ENCODE measurements at regions not wholly inside any gene's neighbourhood (a gene's known extent, or its start where the extent isn't known, plus 50 kb on each side); places are given as distances from the start of the nearest gene placed in this dataset.

DNA sequence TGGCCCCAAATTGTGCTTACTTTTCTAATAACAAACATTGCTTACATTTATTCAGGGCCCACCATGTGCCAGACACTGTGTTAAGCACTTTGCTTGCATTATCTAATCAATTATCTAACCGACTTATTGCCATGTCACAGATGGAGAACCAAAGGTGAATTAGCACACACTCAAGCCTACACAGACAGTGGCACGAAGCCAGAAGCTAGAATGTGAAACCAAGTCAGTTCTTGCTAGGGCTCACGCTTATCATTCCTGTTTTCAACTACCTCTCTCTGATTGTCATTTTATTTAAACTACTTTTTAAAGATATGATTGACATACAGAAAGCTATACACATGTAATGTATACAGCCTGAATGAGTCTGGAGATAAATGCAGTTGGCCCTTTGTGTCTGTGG, 215.7 kb upstream of the CFAP20DC start:
- Histone ChIP-seq H3K4me3 (ENCODE audit: insufficient read depth, low read depth, low read length, poor library complexity, severe bottlenecking) (no peak overlapping the region), H3K27ac (ENCODE audit: insufficient read depth, low read length, poor library complexity, severe bottlenecking) (no peak overlapping the region), H3K9me3 (ENCODE audit: control insufficient read depth, low read length) (no peaks in the 10 kb centered on the region), H3K27me3 (replicated peaks; ENCODE audit: control insufficient read depth, insufficient read depth, low read length, poor library complexity, severe bottlenecking) (no peaks in the 10 kb centered on the region), H3K36me3 (ENCODE audit: control insufficient read depth, insufficient read depth, low read length) (no peaks in the 10 kb centered on the region), H3K4me1 (ENCODE audit: control insufficient read depth, insufficient read depth, low read length, poor library complexity, severe bottlenecking) (no peaks in the 10 kb centered on the region)
- DNase-seq, result no peak

DNA sequence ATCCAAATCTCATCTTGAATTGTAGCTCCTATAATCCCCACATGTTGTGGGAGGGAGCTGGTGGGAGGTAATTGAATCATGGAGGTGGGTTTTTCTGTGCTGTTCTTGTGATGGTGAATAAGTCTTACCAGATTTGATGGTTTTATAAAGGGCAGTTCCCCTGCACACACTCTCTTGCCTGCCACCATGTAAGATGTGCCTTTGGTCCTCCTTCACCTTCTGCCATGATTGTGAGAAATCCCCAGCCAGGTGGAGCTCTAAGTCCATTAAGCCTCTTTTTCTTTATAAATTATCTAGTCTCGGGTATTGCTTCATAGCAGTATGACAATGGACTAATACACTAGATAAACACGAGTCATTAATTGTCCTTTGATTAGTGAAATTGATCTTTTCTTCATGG, 214.5 kb upstream of the CFAP20DC start:
- Histone ChIP-seq H3K36me3 (ENCODE audit: control insufficient read depth, insufficient read depth, low read length) (no peaks in the 10 kb centered on the region), H3K4me3 (ENCODE audit: insufficient read depth, low read depth, low read length, poor library complexity, severe bottlenecking) (no peak overlapping the region), H3K27ac (ENCODE audit: insufficient read depth, low read length, poor library complexity, severe bottlenecking) (no peak overlapping the region), H3K27me3 (replicated peaks; ENCODE audit: control insufficient read depth, insufficient read depth, low read length, poor library complexity, severe bottlenecking) (no peaks in the 10 kb centered on the region), H3K4me1 (ENCODE audit: control insufficient read depth, insufficient read depth, low read length, poor library complexity, severe bottlenecking) (no peaks in the 10 kb centered on the region), H3K9me3 (ENCODE audit: control insufficient read depth, low read length) (no peaks in the 10 kb centered on the region)
- no peak for DNase-seq

DNA sequence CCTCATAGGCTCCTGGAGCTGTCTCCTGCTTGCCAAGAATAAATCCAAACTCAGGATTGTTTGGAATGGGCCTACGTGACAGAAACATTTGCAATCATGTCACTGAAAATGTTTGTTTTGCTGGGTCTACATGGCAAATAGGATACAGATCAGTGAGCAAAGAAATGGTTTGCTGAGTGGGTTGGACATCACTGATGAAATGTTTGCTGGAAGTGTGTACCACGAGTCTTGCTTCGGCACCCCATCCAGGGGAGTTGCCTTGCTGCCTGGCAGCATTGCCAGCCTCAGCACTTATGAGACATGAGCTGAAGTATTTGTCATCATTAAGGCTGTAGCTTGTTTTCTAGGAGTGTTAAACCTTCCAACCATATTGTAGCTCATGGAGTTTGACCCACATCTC, 213.3 kb upstream of the CFAP20DC start:
- H3K4me3 ChIP-seq (ENCODE audit: insufficient read depth, low read depth, low read length, poor library complexity, severe bottlenecking), result no peak overlapping the region
- no peaks in the 10 kb centered on the region for H3K36me3 ChIP-seq (ENCODE audit: control insufficient read depth, insufficient read depth, low read length)
- no peak overlapping the region for H3K27ac ChIP-seq (ENCODE audit: insufficient read depth, low read length, poor library complexity, severe bottlenecking)
- no peaks in the 10 kb centered on the region for H3K4me1 ChIP-seq (ENCODE audit: control insufficient read depth, insufficient read depth, low read length, poor library complexity, severe bottlenecking)
- H3K27me3 ChIP-seq (replicated peaks; ENCODE audit: control insufficient read depth, insufficient read depth, low read length, poor library complexity, severe bottlenecking), result no peaks in the 10 kb centered on the region
- H3K9me3 ChIP-seq (ENCODE audit: control insufficient read depth, low read length), result no peaks in the 10 kb centered on the region
- DNase-seq, result no peak

DNA sequence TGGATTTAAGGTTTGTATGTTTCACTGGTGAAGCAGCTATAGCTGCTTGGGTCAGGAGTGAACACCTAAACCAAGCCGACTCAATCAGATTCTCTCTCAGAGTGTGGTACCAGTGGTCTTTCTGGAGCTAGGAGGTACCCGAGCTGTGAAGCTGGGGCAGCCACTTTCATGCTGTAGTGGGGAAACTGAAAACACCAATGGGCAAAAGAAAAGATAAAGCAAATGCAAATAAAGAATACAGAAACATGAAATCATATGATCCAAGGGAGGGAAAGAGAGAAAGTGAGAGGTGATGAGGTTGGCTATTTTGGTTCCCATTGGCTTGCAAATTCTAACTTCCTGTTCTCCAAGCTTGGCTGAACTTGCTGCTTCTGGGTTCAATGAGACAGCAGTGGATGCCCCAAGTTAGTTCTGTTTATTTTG, 212.3 kb upstream of the CFAP20DC start:
- H3K27me3 ChIP-seq (replicated peaks; ENCODE audit: control insufficient read depth, insufficient read depth, low read length, poor library complexity, severe bottlenecking), result no peaks in the 10 kb centered on the region
- H3K4me3 ChIP-seq (ENCODE audit: insufficient read depth, low read depth, low read length, poor library complexity, severe bottlenecking), result no peak overlapping the region
- H3K4me1 ChIP-seq (ENCODE audit: control insufficient read depth, insufficient read depth, low read length, poor library complexity, severe bottlenecking), result no peaks in the 10 kb centered on the region
- H3K36me3 ChIP-seq (ENCODE audit: control insufficient read depth, insufficient read depth, low read length), result no peaks in the 10 kb centered on the region
- no peak overlapping the region for H3K27ac ChIP-seq (ENCODE audit: insufficient read depth, low read length, poor library complexity, severe bottlenecking)
- DNase-seq, result no peak
- H3K9me3 ChIP-seq (ENCODE audit: control insufficient read depth, low read length), result no peaks in the 10 kb centered on the region

DNA sequence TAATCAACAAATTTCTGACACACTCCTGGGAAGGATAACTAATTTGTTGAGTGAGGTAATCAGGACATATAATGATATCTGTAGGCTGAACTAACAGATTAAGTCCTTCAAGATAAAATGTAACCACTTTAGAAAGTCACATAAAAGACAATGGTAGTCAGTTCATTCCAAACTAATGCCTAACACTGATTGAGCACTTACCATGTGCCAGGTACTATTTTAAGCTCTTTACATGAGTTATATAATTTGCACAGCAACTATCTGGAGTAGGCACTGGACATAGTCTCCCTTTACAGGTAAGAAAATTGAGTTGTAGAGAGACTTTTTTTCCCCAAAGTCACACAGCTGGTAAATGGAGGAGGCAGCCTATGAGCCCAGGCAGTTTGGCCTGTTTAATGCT, 211.2 kb upstream of the CFAP20DC start:
- Histone ChIP-seq H3K9me3 (ENCODE audit: control insufficient read depth, low read length) (no peaks in the 10 kb centered on the region), H3K4me1 (ENCODE audit: control insufficient read depth, insufficient read depth, low read length, poor library complexity, severe bottlenecking) (no peaks in the 10 kb centered on the region), H3K4me3 (ENCODE audit: insufficient read depth, low read depth, low read length, poor library complexity, severe bottlenecking) (no peak overlapping the region), H3K36me3 (ENCODE audit: control insufficient read depth, insufficient read depth, low read length) (no peaks in the 10 kb centered on the region), H3K27ac (ENCODE audit: insufficient read depth, low read length, poor library complexity, severe bottlenecking) (no peak overlapping the region), H3K27me3 (replicated peaks; ENCODE audit: control insufficient read depth, insufficient read depth, low read length, poor library complexity, severe bottlenecking) (no peaks in the 10 kb centered on the region)
- DNase-seq, result no peak

DNA sequence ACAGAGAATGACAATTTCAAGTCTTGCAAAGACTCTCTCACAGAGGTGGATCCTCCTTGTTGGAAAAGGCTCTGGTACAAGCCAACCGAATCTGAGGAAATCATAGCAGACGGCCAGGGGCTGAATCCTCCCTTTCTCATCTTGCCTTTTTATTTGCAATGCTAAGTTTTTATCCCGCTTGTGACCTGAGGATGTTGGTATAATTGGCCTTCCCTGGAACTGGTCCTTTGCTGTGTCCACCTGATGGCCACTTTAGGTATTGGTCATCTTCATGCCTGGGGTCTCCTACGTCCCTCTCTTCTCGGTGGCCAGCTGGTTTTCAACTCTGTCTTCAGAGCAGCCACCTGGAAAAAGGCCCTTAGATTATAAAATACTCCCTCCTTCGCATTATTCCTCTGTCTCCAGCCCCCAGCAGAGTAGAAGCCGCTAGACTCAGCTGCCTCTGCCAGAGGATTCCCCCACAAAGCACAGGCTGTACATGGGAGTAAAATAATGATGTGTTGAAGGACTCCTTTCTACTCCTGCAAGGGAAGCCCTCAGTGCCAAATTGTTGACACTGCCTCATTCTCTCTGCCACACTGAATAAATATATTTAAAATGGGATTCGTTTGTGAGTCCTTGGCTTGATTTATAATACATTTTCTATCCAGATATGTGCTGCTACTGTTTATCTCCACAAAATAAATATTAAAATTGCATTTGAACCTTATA, 208.9 kb upstream of the CFAP20DC start:
- no peaks in the 10 kb centered on the region for H3K9me3 ChIP-seq (ENCODE audit: control insufficient read depth, low read length)
- no peak overlapping the region for H3K27ac ChIP-seq (ENCODE audit: insufficient read depth, low read length, poor library complexity, severe bottlenecking)
- no peaks in the 10 kb centered on the region for H3K36me3 ChIP-seq (ENCODE audit: control insufficient read depth, insufficient read depth, low read length)
- no peaks in the 10 kb centered on the region for H3K4me1 ChIP-seq (ENCODE audit: control insufficient read depth, insufficient read depth, low read length, poor library complexity, severe bottlenecking)
- DNase-seq, result no peak
- no peak overlapping the region for H3K4me3 ChIP-seq (ENCODE audit: insufficient read depth, low read depth, low read length, poor library complexity, severe bottlenecking)
- H3K27me3 ChIP-seq (replicated peaks; ENCODE audit: control insufficient read depth, insufficient read depth, low read length, poor library complexity, severe bottlenecking), result no peaks in the 10 kb centered on the region

DNA sequence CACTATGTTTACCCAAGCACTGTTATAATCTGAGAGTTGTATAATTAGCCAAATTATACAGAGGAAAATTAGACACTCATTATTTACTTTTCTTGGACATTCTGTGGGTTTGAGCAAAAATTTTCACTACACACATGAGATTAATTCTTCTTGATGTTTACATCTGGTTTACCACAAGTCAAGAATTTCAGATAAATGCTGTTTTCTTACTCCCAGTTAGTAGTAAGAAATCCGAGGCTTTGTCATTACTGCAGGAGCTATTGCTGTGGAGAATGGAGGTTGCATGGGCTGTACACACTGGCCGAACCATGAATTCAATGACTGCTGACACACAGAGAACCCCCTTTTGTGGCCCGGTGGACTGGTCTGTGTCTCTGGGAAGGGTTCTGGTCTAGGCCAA, 207.7 kb upstream of the CFAP20DC start:
- Histone ChIP-seq H3K9me3 (ENCODE audit: control insufficient read depth, low read length) (no peaks in the 10 kb centered on the region), H3K36me3 (ENCODE audit: control insufficient read depth, insufficient read depth, low read length) (no peaks in the 10 kb centered on the region)
- no peak for DNase-seq

DNA sequence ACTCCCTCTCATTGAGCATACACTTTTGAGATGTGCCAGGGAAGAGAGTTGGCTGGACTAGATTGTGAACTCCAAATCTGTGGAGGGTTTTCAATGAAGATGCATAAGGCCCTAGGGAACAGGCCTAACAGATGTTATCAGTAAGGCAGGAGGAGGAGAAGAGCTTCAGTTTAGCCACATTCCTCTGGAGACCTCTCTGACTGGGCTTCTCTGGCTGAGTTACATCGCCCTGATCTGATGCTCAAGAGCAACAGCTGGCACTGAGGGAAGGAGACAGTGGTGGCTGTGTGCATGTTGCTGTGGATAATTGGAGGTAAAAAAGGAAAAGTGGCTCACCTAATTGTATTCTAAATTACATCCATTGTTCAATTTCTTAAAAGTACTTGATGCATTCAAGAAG, 206.4 kb upstream of the CFAP20DC start:
- no peak overlapping the region for H3K27ac ChIP-seq (ENCODE audit: insufficient read depth, low read length, poor library complexity, severe bottlenecking)
- no peaks in the 10 kb centered on the region for H3K9me3 ChIP-seq (ENCODE audit: control insufficient read depth, low read length)
- DNase-seq, result no peak
- no peaks in the 10 kb centered on the region for H3K4me1 ChIP-seq (ENCODE audit: control insufficient read depth, insufficient read depth, low read length, poor library complexity, severe bottlenecking)
- H3K27me3 ChIP-seq (replicated peaks; ENCODE audit: control insufficient read depth, insufficient read depth, low read length, poor library complexity, severe bottlenecking), result no peaks in the 10 kb centered on the region
- no peaks in the 10 kb centered on the region for H3K36me3 ChIP-seq (ENCODE audit: control insufficient read depth, insufficient read depth, low read length)
- H3K4me3 ChIP-seq (ENCODE audit: insufficient read depth, low read depth, low read length, poor library complexity, severe bottlenecking), result no peak overlapping the region

More for the DNA sequence above, 207.7 kb upstream of the CFAP20DC start:
- no peaks in the 10 kb centered on the region for H3K4me1 ChIP-seq (ENCODE audit: control insufficient read depth, insufficient read depth, low read length, poor library complexity, severe bottlenecking)
- no peak overlapping the region for H3K27ac ChIP-seq (ENCODE audit: insufficient read depth, low read length, poor library complexity, severe bottlenecking)
- H3K27me3 ChIP-seq (replicated peaks; ENCODE audit: control insufficient read depth, insufficient read depth, low read length, poor library complexity, severe bottlenecking), result no peaks in the 10 kb centered on the region
- no peak overlapping the region for H3K4me3 ChIP-seq (ENCODE audit: insufficient read depth, low read depth, low read length, poor library complexity, severe bottlenecking)

DNA sequence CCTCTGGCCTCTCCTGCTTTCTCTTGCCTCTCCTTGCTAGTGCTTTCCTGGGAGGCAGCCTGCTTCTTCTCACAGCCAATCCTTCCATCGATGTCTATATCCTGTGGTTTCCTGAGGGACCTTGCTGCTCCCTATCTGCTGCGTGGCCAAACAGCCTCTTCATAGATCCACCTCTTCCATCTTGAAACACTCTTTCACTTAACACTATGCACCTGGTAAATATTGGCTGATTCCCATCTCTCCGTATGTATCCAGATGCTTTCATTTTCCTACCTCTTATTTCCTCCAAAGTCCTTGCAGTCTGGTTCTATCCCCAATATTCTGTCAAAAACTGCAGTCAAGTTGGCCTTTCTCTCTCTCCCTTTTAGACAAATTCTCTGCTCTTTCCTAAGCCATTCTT, 205.2 kb upstream of the CFAP20DC start:
- H3K27ac ChIP-seq (ENCODE audit: insufficient read depth, low read length, poor library complexity, severe bottlenecking), result no peak overlapping the region
- H3K9me3 ChIP-seq (ENCODE audit: control insufficient read depth, low read length), result no peaks in the 10 kb centered on the region
- H3K4me1 ChIP-seq (ENCODE audit: control insufficient read depth, insufficient read depth, low read length, poor library complexity, severe bottlenecking), result no peaks in the 10 kb centered on the region
- no peak overlapping the region for H3K4me3 ChIP-seq (ENCODE audit: insufficient read depth, low read depth, low read length, poor library complexity, severe bottlenecking)
- H3K27me3 ChIP-seq (replicated peaks; ENCODE audit: control insufficient read depth, insufficient read depth, low read length, poor library complexity, severe bottlenecking), result no peaks in the 10 kb centered on the region
- DNase-seq, result no peak
- H3K36me3 ChIP-seq (ENCODE audit: control insufficient read depth, insufficient read depth, low read length), result no peaks in the 10 kb centered on the region

DNA sequence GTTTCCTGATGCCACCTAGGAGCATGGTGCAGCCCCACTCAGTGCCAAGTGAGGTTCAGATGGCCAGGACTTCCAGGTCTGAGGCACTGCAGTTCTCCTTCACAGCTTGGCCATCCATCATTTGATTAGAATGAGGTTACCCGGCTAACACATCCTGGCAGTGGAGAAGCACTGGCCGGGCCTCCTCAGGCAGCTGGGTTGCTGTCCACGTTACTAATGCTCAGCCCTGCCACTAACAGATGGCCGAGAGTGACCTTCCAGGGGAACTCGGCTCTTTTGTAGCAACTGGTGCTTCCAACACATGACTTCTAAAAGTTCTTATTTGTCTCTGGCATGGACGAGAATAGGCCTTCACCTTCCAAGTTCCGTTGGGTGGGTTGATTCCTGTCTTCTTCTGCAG, 204.6 kb upstream of the CFAP20DC start:
- Histone ChIP-seq H3K27ac (ENCODE audit: insufficient read depth, low read length, poor library complexity, severe bottlenecking) (no peak overlapping the region), H3K4me1 (ENCODE audit: control insufficient read depth, insufficient read depth, low read length, poor library complexity, severe bottlenecking) (no peaks in the 10 kb centered on the region), H3K27me3 (replicated peaks; ENCODE audit: control insufficient read depth, insufficient read depth, low read length, poor library complexity, severe bottlenecking) (no peaks in the 10 kb centered on the region), H3K4me3 (ENCODE audit: insufficient read depth, low read depth, low read length, poor library complexity, severe bottlenecking) (no peak overlapping the region), H3K9me3 (ENCODE audit: control insufficient read depth, low read length) (no peaks in the 10 kb centered on the region), H3K36me3 (ENCODE audit: control insufficient read depth, insufficient read depth, low read length) (no peaks in the 10 kb centered on the region)
- DNase-seq, result no peak
